ENCODE measurements at regions not wholly inside any gene's neighbourhood (a gene's known extent, or its start where the extent isn't known, plus 50 kb on each side); places are given as distances from the start of the nearest gene placed in this dataset.

GRCh38 chr2:67713376-67713775 is 316.2 kb downstream of the ETAA1 start:
- Histone ChIP-seq H3K27ac (ENCODE audit: low read depth) (no peak overlapping the region), H3K4me1 (ENCODE audit: insufficient read depth) (no peaks in the 10 kb centered on the region), H3K4me3 (ENCODE audit: low read depth, low read length) (no peak overlapping the region), H3K36me3 (ENCODE audit: insufficient read depth) (no peaks in the 10 kb centered on the region)
- WGBS = 76% methylated on average over 3 of the region's 3 CpGs
- DNase-seq (ENCODE audit: extremely low spot score) = no peak

- no peaks in the 10 kb centered on the region for H3K36me3 ChIP-seq (ENCODE audit: insufficient read depth)
- WGBS = 86% methylated on average over 1 of the region's 1 CpG
- no peak overlapping the region for H3K27ac ChIP-seq (ENCODE audit: low read depth)
- no peaks in the 10 kb centered on the region for H3K4me1 ChIP-seq (ENCODE audit: insufficient read depth)
- DNase-seq (ENCODE audit: extremely low spot score) = no peak
- H3K4me3 ChIP-seq (ENCODE audit: low read depth, low read length) = no peak overlapping the region
Measured at GRCh38 chr2:67716895-67717396, 319.8 kb downstream of the ETAA1 start.

GRCh38 chr2:67717692-67718091 is 320.6 kb downstream of the ETAA1 start:
- Histone ChIP-seq H3K4me3 (ENCODE audit: low read depth, low read length) (no peak overlapping the region), H3K36me3 (ENCODE audit: insufficient read depth) (no peaks in the 10 kb centered on the region), H3K27ac (ENCODE audit: low read depth) (no peak overlapping the region), H3K4me1 (ENCODE audit: insufficient read depth) (no peaks in the 10 kb centered on the region)
- DNase-seq (ENCODE audit: extremely low spot score) = no peak

GRCh38 chr2:67719351-67719750 is 322.2 kb downstream of the ETAA1 start:
- Histone ChIP-seq H3K27ac (ENCODE audit: low read depth) (no peak overlapping the region), H3K36me3 (ENCODE audit: insufficient read depth) (no peaks in the 10 kb centered on the region), H3K4me3 (ENCODE audit: low read depth, low read length) (no peak overlapping the region), H3K4me1 (ENCODE audit: insufficient read depth) (no peaks in the 10 kb centered on the region)
- 70% methylated on average over 2 of the region's 2 CpGs for whole genome bisulfite sequencing
- DNase-seq (ENCODE audit: extremely low spot score) = no peak

GRCh38 chr2:67721516-67721915 is 324.4 kb downstream of the ETAA1 start:
- no peaks in the 10 kb centered on the region for H3K36me3 ChIP-seq (ENCODE audit: insufficient read depth)
- no peak overlapping the region for H3K4me3 ChIP-seq (ENCODE audit: low read depth, low read length)
- WGBS = 80% methylated on average over 1 of the region's 1 CpG
- no peak for DNase-seq (ENCODE audit: extremely low spot score)
- H3K4me1 ChIP-seq (ENCODE audit: insufficient read depth) = no peaks in the 10 kb centered on the region
- H3K27ac ChIP-seq (ENCODE audit: low read depth) = no peak overlapping the region

GRCh38 chr2:67724261-67724660 is 327.1 kb downstream of the ETAA1 start:
- Histone ChIP-seq H3K4me1 (ENCODE audit: insufficient read depth) (no peaks in the 10 kb centered on the region), H3K4me3 (ENCODE audit: low read depth, low read length) (no peak overlapping the region), H3K36me3 (ENCODE audit: insufficient read depth) (no peaks in the 10 kb centered on the region), H3K27ac (ENCODE audit: low read depth) (no peak overlapping the region)
- DNase-seq (ENCODE audit: extremely low spot score) = no peak
- 98% methylated on average over 2 of the region's 2 CpGs for WGBS

GRCh38 chr2:67725731-67726130 is 328.6 kb downstream of the ETAA1 start:
- DNase-seq (ENCODE audit: extremely low spot score) = no peak
- Histone ChIP-seq H3K27ac (ENCODE audit: low read depth) (no peak overlapping the region), H3K4me1 (ENCODE audit: insufficient read depth) (no peaks in the 10 kb centered on the region), H3K4me3 (ENCODE audit: low read depth, low read length) (no peak overlapping the region), H3K36me3 (ENCODE audit: insufficient read depth) (no peaks in the 10 kb centered on the region)
- WGBS = 21% methylated on average over 1 of the region's 1 CpG

GRCh38 chr2:67726416-67726815 is 329.3 kb downstream of the ETAA1 start:
- no peak for DNase-seq (ENCODE audit: extremely low spot score)
- H3K4me3 ChIP-seq (ENCODE audit: low read depth, low read length) = no peak overlapping the region
- no peaks in the 10 kb centered on the region for H3K36me3 ChIP-seq (ENCODE audit: insufficient read depth)
- no peaks in the 10 kb centered on the region for H3K4me1 ChIP-seq (ENCODE audit: insufficient read depth)
- H3K27ac ChIP-seq (ENCODE audit: low read depth) = no peak overlapping the region
- 79% methylated on average over 4 of the region's 4 CpGs for WGBS

GRCh38 chr2:67727131-67727530 is 330.0 kb downstream of the ETAA1 start:
- Histone ChIP-seq H3K4me3 (ENCODE audit: low read depth, low read length) (no peak overlapping the region), H3K27ac (ENCODE audit: low read depth) (no peak overlapping the region), H3K4me1 (ENCODE audit: insufficient read depth) (no peaks in the 10 kb centered on the region), H3K36me3 (ENCODE audit: insufficient read depth) (no peaks in the 10 kb centered on the region)
- 90% methylated on average over 9 of the region's 9 CpGs for WGBS
- no peak for DNase-seq (ENCODE audit: extremely low spot score)

- DNase-seq (ENCODE audit: extremely low spot score) = no peak
- WGBS = 77% methylated on average over 4 of the region's 4 CpGs
Measured at GRCh38 chr2:67727623-67728022, 330.5 kb downstream of the ETAA1 start.

GRCh38 chr2:67729474-67729873 is 332.3 kb downstream of the ETAA1 start:
- Histone ChIP-seq H3K27ac (ENCODE audit: low read depth) (no peak overlapping the region), H3K4me3 (ENCODE audit: low read depth, low read length) (no peak overlapping the region), H3K36me3 (ENCODE audit: insufficient read depth) (no peaks in the 10 kb centered on the region), H3K4me1 (ENCODE audit: insufficient read depth) (no peaks in the 10 kb centered on the region)
- 71% methylated on average over 3 of the region's 3 CpGs for WGBS
- DNase-seq (ENCODE audit: extremely low spot score) = no peak

More at GRCh38 chr2:67727623-67728022, 330.5 kb downstream of the ETAA1 start:
- Histone ChIP-seq H3K36me3 (ENCODE audit: insufficient read depth) (no peaks in the 10 kb centered on the region), H3K27ac (ENCODE audit: low read depth) (no peak overlapping the region), H3K4me3 (ENCODE audit: low read depth, low read length) (no peak overlapping the region), H3K4me1 (ENCODE audit: insufficient read depth) (no peaks in the 10 kb centered on the region)

- no peaks in the 10 kb centered on the region for H3K4me1 ChIP-seq (ENCODE audit: insufficient read depth)
- 49% methylated on average over 3 of the region's 3 CpGs for WGBS
- H3K27ac ChIP-seq (ENCODE audit: low read depth) = no peak overlapping the region
- H3K4me3 ChIP-seq (ENCODE audit: low read depth, low read length) = no peak overlapping the region
- DNase-seq (ENCODE audit: extremely low spot score) = no peak
- no peaks in the 10 kb centered on the region for H3K36me3 ChIP-seq (ENCODE audit: insufficient read depth)
Measured at GRCh38 chr2:67733517-67733916, 329.3 kb downstream of the C1D start.

- no peak overlapping the region for H3K4me3 ChIP-seq (ENCODE audit: low read depth, low read length)
- no peaks in the 10 kb centered on the region for H3K4me1 ChIP-seq (ENCODE audit: insufficient read depth)
- 78% methylated on average over 2 of the region's 2 CpGs for WGBS
- no peaks in the 10 kb centered on the region for H3K36me3 ChIP-seq (ENCODE audit: insufficient read depth)
- no peak for DNase-seq (ENCODE audit: extremely low spot score)
- no peak overlapping the region for H3K27ac ChIP-seq (ENCODE audit: low read depth)
Measured at GRCh38 chr2:67752199-67752598, 310.6 kb downstream of the C1D start.

GRCh38 chr2:67752969-67753368 is 309.8 kb downstream of the C1D start:
- DNase-seq (ENCODE audit: extremely low spot score) = no peak
- H3K4me3 ChIP-seq (ENCODE audit: low read depth, low read length) = no peak overlapping the region
- no peaks in the 10 kb centered on the region for H3K4me1 ChIP-seq (ENCODE audit: insufficient read depth)
- no peak overlapping the region for H3K27ac ChIP-seq (ENCODE audit: low read depth)
- H3K36me3 ChIP-seq (ENCODE audit: insufficient read depth) = no peaks in the 10 kb centered on the region

- Histone ChIP-seq H3K27ac (ENCODE audit: low read depth) (no peak overlapping the region), H3K4me3 (ENCODE audit: low read depth, low read length) (no peak overlapping the region), H3K36me3 (ENCODE audit: insufficient read depth) (no peaks in the 10 kb centered on the region), H3K4me1 (ENCODE audit: insufficient read depth) (no peaks in the 10 kb centered on the region)
- WGBS = 87% methylated on average over 11 of the region's 11 CpGs
- no peak for DNase-seq (ENCODE audit: extremely low spot score)
Measured at GRCh38 chr2:67755156-67755882, 307.5 kb downstream of the C1D start.
